Body of pancreas (tissue), 4 donors: ENCODE measurements at regions not wholly inside any gene's neighbourhood (a gene's known extent, or its start where the extent isn't known, plus 50 kb on each side); places are given as distances from the start of the nearest gene placed in this dataset.

Experiments
- POLR2A ChIP-seq, 3 donors: fragments of 450-650 bp; IDR thresholded peaks; one replicate each; pipeline ENCODE4 v1.6.1; 2016; ENCODE audit warnings: antibody characterized with exemption in 3 of 3, mild to moderate bottlenecking in 2 of 3
- TF ChIP-seq, protein P1 (sequence below), 7 experiments: fragments of 450-650 bp in 4 of 7; fragments of 200-600 bp in 3 of 7; sonication (generic) in 3 of 7; IDR thresholded peaks; one replicate each; pipeline ENCODE4 v1.5.1; 2016 to 2019; ENCODE audit warnings: antibody characterized with exemption in 7 of 7

GRCh38 chr7:86947929-86948328 is 111.5 kb downstream of the ELAPOR2 start:
- TF ChIP-seq, protein P1, sequence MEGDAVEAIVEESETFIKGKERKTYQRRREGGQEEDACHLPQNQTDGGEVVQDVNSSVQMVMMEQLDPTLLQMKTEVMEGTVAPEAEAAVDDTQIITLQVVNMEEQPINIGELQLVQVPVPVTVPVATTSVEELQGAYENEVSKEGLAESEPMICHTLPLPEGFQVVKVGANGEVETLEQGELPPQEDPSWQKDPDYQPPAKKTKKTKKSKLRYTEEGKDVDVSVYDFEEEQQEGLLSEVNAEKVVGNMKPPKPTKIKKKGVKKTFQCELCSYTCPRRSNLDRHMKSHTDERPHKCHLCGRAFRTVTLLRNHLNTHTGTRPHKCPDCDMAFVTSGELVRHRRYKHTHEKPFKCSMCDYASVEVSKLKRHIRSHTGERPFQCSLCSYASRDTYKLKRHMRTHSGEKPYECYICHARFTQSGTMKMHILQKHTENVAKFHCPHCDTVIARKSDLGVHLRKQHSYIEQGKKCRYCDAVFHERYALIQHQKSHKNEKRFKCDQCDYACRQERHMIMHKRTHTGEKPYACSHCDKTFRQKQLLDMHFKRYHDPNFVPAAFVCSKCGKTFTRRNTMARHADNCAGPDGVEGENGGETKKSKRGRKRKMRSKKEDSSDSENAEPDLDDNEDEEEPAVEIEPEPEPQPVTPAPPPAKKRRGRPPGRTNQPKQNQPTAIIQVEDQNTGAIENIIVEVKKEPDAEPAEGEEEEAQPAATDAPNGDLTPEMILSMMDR (IDR thresholded peaks at IDR 0.05): no peak
- no peak for TF ChIP-seq POLR2A (IDR thresholded peaks at IDR 0.05)
